K562 (cell line): ENCODE measurements at regions not wholly inside any gene's neighbourhood (a gene's known extent, or its start where the extent isn't known, plus 50 kb on each side); places are given as distances from the start of the nearest gene placed in this dataset.
A peak's percentile ranks its signal among the peaks of the same experiment; 100 is the strongest.

Experiments
- ATAC-seq: fragments of 200-7000 bp; cut with Tn5 transposase; 3 replicates; pipeline ENCODE4 v1.9.1; 2020; ENCODE audit warnings: moderate library complexity
- BruUV-seq: library from RNA; stranded (reverse); fragments of 400-500 nt; replicated peaks from 2 replicates; lab custom pipeline; 2021; lab: Mats Ljungman, UMichigan
- CTCF ChIA-PET: fragments of 300-600 bp; formaldehyde crosslinking; extraction: SDS; loops from one replicate; lab custom pipeline; 2021; ENCODE audit warnings: low intra/inter-chr PET ratio; lab: Yijun Ruan, JAX
- POLR2A ChIA-PET: fragments of 300-600, 350-650 bp; sonication (Branson Sonifier 250); formaldehyde crosslinking; extraction: SDS; loops from one replicate; lab custom pipeline; 2021; ENCODE audit warnings: antibody characterized with exemption, inconsistent platforms; lab: Yijun Ruan, JAX
- DNase-seq, 4 experiments: peaks; one replicate each; pipeline versions ENCODE4 v3.0.0 to v3.0.0-alpha.2; 2011 to 2018; ENCODE audit warnings: low spot score in 3 of 4, mixed read lengths in 3 of 4; ENCODE audit errors: extremely low read depth in 1 of 4
- FAIRE-seq: peaks from 2 replicates; lab custom pipeline; 2011; peaks lifted over from hg19 to GRCh38; lab: Jason Lieb, UNC
- H2AFZ ChIP-seq: 2 replicates; pipeline ENCODE4 v1.6.0; 2011; ENCODE audit warnings: low read depth, low read length, control low read depth, inconsistent platforms
- H3K27ac ChIP-seq: fragments of 200-600 bp; 3 replicates; pipeline ENCODE4 v1.8.0; 2011; ENCODE audit warnings: low read depth, mild to moderate bottlenecking, control low read depth, inconsistent platforms, low read length, moderate library complexity, mixed read lengths; ENCODE audit errors: extremely low read depth
- H3K27me3 ChIP-seq, 2 experiments: fragments of 300-600 bp in 1 of 2; 2 replicates in 1 of 2; 3 replicates in 1 of 2; pipeline versions ENCODE4 v1.6.0 to v1.8.0; 2011; ENCODE audit warnings: inconsistent platforms in 2 of 2, low read length in 2 of 2, mild to moderate bottlenecking in 1 of 2, mixed read lengths in 1 of 2, moderate library complexity in 1 of 2; ENCODE audit not compliant: control insufficient read depth in 2 of 2, insufficient read depth in 2 of 2
- H3K36me3 ChIP-seq: fragments of 300-600 bp; 3 replicates; pipeline ENCODE4 v1.8.0; 2011; ENCODE audit warnings: mild to moderate bottlenecking, low read length, inconsistent platforms; ENCODE audit not compliant: control insufficient read depth, insufficient read depth
- H3K4me1 ChIP-seq, 2 experiments: fragments of 200-600 bp in 1 of 2; replicated peaks in 1 of 2; 2 replicates in 1 of 2; 3 replicates in 1 of 2; pipeline versions ENCODE4 v1.5.1 to v1.8.0; 2011; ENCODE audit warnings: inconsistent platforms in 2 of 2, low read length in 2 of 2, mild to moderate bottlenecking in 1 of 2, mixed read lengths in 1 of 2, moderate library complexity in 1 of 2; ENCODE audit not compliant: control insufficient read depth in 2 of 2, insufficient read depth in 2 of 2
- H3K4me2 ChIP-seq: 2 replicates; pipeline ENCODE4 v1.6.1; 2011; ENCODE audit warnings: low read length, control low read depth, inconsistent platforms, mixed read lengths; ENCODE audit not compliant: insufficient read depth
- H3K4me3 ChIP-seq: fragments of 200-600 bp; sonication (generic), shearing (Covaris generic); 2 replicates; pipeline ENCODE4 v1.5.1; 2016; ENCODE audit warnings: control low read depth, inconsistent platforms
- H3K79me2 ChIP-seq: fragments of 200-600 bp; 3 replicates; pipeline ENCODE4 v1.8.0; 2011; ENCODE audit warnings: low read length, inconsistent platforms; ENCODE audit not compliant: control insufficient read depth, insufficient read depth
- H3K9ac ChIP-seq, 2 experiments: 2 replicates each; pipeline versions ENCODE4 v1.6.0 to v1.6.1; 2011; ENCODE audit warnings: low read depth in 2 of 2, low read length in 2 of 2, control low read depth in 1 of 2, inconsistent platforms in 1 of 2, mild to moderate bottlenecking in 1 of 2, mixed read lengths in 1 of 2; ENCODE audit not compliant: insufficient read depth in 1 of 2
- H3K9me1 ChIP-seq: one replicate; pipeline ENCODE4 v1.6.0; 2011; ENCODE audit warnings: inconsistent platforms, mild to moderate bottlenecking, low read length, moderate library complexity; ENCODE audit not compliant: control insufficient read depth, insufficient read depth
- H3K9me3 ChIP-seq: replicated peaks from 2 replicates; pipeline ENCODE4 v1.5.1; 2011; ENCODE audit warnings: low read depth, low read length, inconsistent platforms; ENCODE audit not compliant: control insufficient read depth, insufficient read depth
- H4K20me1 ChIP-seq: replicated peaks from 2 replicates; pipeline ENCODE4 v1.6.1; 2011; ENCODE audit warnings: low read length, inconsistent platforms, mixed read lengths; ENCODE audit not compliant: control insufficient read depth, insufficient read depth
- CBFA2T2 ChIP-seq: fragments of 450-650 bp; conservative IDR thresholded peaks from 2 replicates; pipeline ENCODE4 v1.6.1; 2017; ENCODE audit warnings: mild to moderate bottlenecking
- CBFA2T3 ChIP-seq: fragments of 450-650 bp; IDR thresholded peaks from 2 replicates; pipeline ENCODE4 v1.6.1; 2017
- CXXC5 ChIP-seq: fragments of 250-450 bp; sonication (Bioruptor Pico); IDR thresholded peaks from 2 replicates; pipeline ENCODE4 v1.8.0; 2022; ENCODE audit warnings: inconsistent platforms, mild to moderate bottlenecking, moderate library complexity
- E4F1 ChIP-seq: fragments of 250-450 bp; sonication (Bioruptor Pico); IDR thresholded peaks from 2 replicates; pipeline ENCODE4 v1.5.0; 2021; ENCODE audit warnings: mild to moderate bottlenecking, borderline replicate concordance
- FOXK2 ChIP-seq, 2 experiments: fragments of 450-650 bp; IDR thresholded peaks in 1 of 2; conservative IDR thresholded peaks in 1 of 2; 2 replicates each; pipeline ENCODE4 v1.6.1; 2016; ENCODE audit warnings: low read depth in 2 of 2, mild to moderate bottlenecking in 1 of 2
- JUND ChIP-seq, 2 experiments: IDR thresholded peaks; 2 replicates in 1 of 2; 3 replicates in 1 of 2; pipeline ENCODE4 v1.6.1; 2011; ENCODE audit warnings: borderline replicate concordance in 2 of 2, low read depth in 2 of 2, low read length in 2 of 2, improper control_type of control experiment in 1 of 2, missing biosample characterization in 1 of 2, missing genetic modification characterization in 1 of 2, missing genetic modification reagents in 1 of 2
- KLF16 ChIP-seq: IDR thresholded peaks from 2 replicates; pipeline ENCODE4 v1.6.1; 2016; ENCODE audit warnings: antibody characterized with exemption
- PKNOX1 ChIP-seq: fragments of 450-650 bp; IDR thresholded peaks from 2 replicates; pipeline ENCODE4 v1.6.1; 2016
- RCOR1 ChIP-seq, 2 experiments: IDR thresholded peaks; 2 replicates each; pipeline ENCODE4 v1.6.1; 2012; ENCODE audit warnings: low read depth in 2 of 2, low read length in 2 of 2, borderline replicate concordance in 1 of 2, improper control_type of control experiment in 1 of 2
- TCF3 ChIP-seq: sonication (generic); formaldehyde crosslinking; IDR thresholded peaks from 2 replicates; pipeline ENCODE4 v1.4.0; 2020; ENCODE audit warnings: mild to moderate bottlenecking, missing genetic modification reagents
- TEAD4 ChIP-seq, 2 experiments: sonication (generic) in 1 of 2; formaldehyde crosslinking in 1 of 2; IDR thresholded peaks; 2 replicates each; pipeline versions ENCODE4 v1.6.1 to v1.8.0; 2012 to 2022; ENCODE audit warnings: borderline replicate concordance in 1 of 2, inconsistent platforms in 1 of 2, low read length in 1 of 2, mild to moderate bottlenecking in 1 of 2, missing genetic modification reagents in 1 of 2
- ZNF592 ChIP-seq: fragments of 450-650 bp; IDR thresholded peaks from 2 replicates; pipeline ENCODE4 v1.6.1; 2017; ENCODE audit warnings: antibody characterized with exemption, mild to moderate bottlenecking
- WGBS: fragments of 100-300 bp; shearing (Covaris generic); methylation state at CpG from one replicate; pipeline ENCODE4 v1.1.6; 2016; ENCODE audit warnings: low coverage, mixed read lengths; ENCODE audit not compliant: insufficient coverage; ENCODE audit errors: missing lambda C conversion rate; 5-methylcytosine and 5-hydroxymethylcytosine counted together
- in situ Hi-C: fragments of 300-500 bp; cut with MboI; formaldehyde crosslinking; loops from 4 replicates; pipeline ENCODE4 v1.15.0; 2018; ENCODE audit warnings: inconsistent platforms, mixed read lengths
- intact Hi-C: fragments of 100-400 bp; cut with micrococcal nuclease; formaldehyde crosslinking; loops from 2 replicates; pipeline ENCODE4 v1.14.2; 2022

- TF ChIP-seq PKNOX1 (0 out of 2 replicates have a peak, but pooled peaks have one; percentile 14), KLF16 (no peak)
Observed at GRCh38 chr4:10198365-10198764, 81.8 kb upstream of the WDR1 start (continued).

- Histone ChIP-seq H3K4me1 (peaks cover 22 to 56% of the 10 kb centered on the region in 2 experiments), H3K27me3 (no peaks in the 10 kb centered on the region), H4K20me1 (no peaks in the 10 kb centered on the region), H3K9me1 (no peaks in the 10 kb centered on the region), H3K79me2 (no peaks in the 10 kb centered on the region), H3K9me3 (no peaks in the 10 kb centered on the region), H3K27ac (peak overlapping the region; percentile 55), H3K36me3 (no peaks in the 10 kb centered on the region), H2AFZ (peak overlapping the region; percentile 73), H3K4me2 (peak overlapping the region; percentile 55), H3K4me3 (no peak overlapping the region), H3K9ac (peak overlapping the region in 1 of 2 experiments; percentile 19; a peak in 1 of 4 replicates)
- intact Hi-C loops (no loop called here), in situ Hi-C loops (no loop called here)
- CTCF ChIA-PET = no interaction called here
- no TSS peak for BruUV-seq
- 12% methylated on average over 7 of the region's 7 CpGs for WGBS
- peak; percentile 32 for ATAC-seq
- peak; percentile 6 for FAIRE-seq
- POLR2A ChIA-PET = interaction anchor here (0.7 to 3.8 kb wide), 6 partner anchors 9 to 81 kb away, joined by 3 to 20 read pairs (median 4); partner anchors contain the start of gene WDR1
- peak; percentile 52 to 79 (median 58) for DNase-seq
- TF ChIP-seq E4F1 (no peak), CXXC5 (CRISPR knock-in tag) (peak; percentile 53; the same call in 1 of the 2 replicates), CBFA2T2 (peak; percentile 74), TEAD4 (IDR thresholded peaks at IDR 0.05; ENCODE audit: low read length) (peak; percentile 52; the same call in 1 of the 2 replicates), TEAD4 (CRISPR knock-in tag; IDR thresholded peaks at IDR 0.05; ENCODE audit: borderline replicate concordance) (no peak), TCF3 (CRISPR knock-in tag) (peak; percentile 35; the same call in 1 of the 2 replicates), ZNF592 (0 out of 2 replicates have a peak, but pooled peaks have one; percentile 55), CBFA2T3 (peak; percentile 82), FOXK2 (conservative IDR thresholded peaks at IDR 0.05 in 1 of 2, IDR thresholded peaks at IDR 0.05 in 1 of 2; ENCODE audit: low read depth in 2 of 2) (peak in 1 of 2 experiments; percentile 16; a peak in 1 of 4 replicates), RCOR1 (IDR thresholded peaks at IDR 0.05; ENCODE audit: borderline replicate concordance in 1 of 2, low read depth in 2 of 2, low read length in 2 of 2) (peak in 1 of 2 experiments; percentile 5; a peak in 1 of 4 replicates), JUND (IDR thresholded peaks at IDR 0.05; ENCODE audit: borderline replicate concordance, low read depth, low read length) (no peak), JUND (tag; IDR thresholded peaks at IDR 0.05; ENCODE audit: borderline replicate concordance, low read depth, low read length) (peak; percentile 41; the same call in 1 of the 3 replicates)
Observed at GRCh38 chr4:10197952-10198351, 81.4 kb upstream of the WDR1 start.
